WI38 (cell line): ENCODE measurements at regions not wholly inside any gene's neighbourhood (a gene's known extent, or its start where the extent isn't known, plus 50 kb on each side); places are given as distances from the start of the nearest gene placed in this dataset.

Experiments used
- H3K4me3 ChIP-seq: 2 replicates; pipeline ENCODE4 v1.5.1; 2011; ENCODE audit warnings: low read depth, mild to moderate bottlenecking, control low read depth, low read length
- TF ChIP-seq, protein P1 (sequence below): IDR thresholded peaks from 2 replicates; pipeline ENCODE4 v1.5.1; 2012; ENCODE audit warnings: low read depth, mild to moderate bottlenecking, control low read depth, low read length

DNA sequence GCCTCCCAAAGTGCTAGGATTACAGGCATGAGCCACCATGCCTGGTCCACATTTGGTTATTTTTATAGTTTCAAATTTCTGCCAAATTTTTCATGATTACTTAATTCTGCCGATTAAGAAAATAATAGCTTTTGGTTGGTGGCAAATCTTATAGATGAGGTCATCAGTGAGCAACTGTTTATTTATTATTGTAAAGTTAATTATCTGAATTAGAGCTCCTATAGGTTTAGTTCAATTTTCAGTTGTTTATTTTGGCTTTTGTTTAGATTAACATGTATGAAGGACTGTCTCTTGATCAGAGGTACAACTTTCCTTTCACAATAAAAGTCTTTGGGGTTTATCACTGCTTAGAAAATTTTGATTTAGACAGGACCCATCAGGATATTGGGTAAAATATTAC is 262.2 kb downstream of the SLC7A11 start:
- TF ChIP-seq, protein P1, sequence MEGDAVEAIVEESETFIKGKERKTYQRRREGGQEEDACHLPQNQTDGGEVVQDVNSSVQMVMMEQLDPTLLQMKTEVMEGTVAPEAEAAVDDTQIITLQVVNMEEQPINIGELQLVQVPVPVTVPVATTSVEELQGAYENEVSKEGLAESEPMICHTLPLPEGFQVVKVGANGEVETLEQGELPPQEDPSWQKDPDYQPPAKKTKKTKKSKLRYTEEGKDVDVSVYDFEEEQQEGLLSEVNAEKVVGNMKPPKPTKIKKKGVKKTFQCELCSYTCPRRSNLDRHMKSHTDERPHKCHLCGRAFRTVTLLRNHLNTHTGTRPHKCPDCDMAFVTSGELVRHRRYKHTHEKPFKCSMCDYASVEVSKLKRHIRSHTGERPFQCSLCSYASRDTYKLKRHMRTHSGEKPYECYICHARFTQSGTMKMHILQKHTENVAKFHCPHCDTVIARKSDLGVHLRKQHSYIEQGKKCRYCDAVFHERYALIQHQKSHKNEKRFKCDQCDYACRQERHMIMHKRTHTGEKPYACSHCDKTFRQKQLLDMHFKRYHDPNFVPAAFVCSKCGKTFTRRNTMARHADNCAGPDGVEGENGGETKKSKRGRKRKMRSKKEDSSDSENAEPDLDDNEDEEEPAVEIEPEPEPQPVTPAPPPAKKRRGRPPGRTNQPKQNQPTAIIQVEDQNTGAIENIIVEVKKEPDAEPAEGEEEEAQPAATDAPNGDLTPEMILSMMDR, result no peak
- H3K4me3 ChIP-seq, result no peak overlapping the region

DNA sequence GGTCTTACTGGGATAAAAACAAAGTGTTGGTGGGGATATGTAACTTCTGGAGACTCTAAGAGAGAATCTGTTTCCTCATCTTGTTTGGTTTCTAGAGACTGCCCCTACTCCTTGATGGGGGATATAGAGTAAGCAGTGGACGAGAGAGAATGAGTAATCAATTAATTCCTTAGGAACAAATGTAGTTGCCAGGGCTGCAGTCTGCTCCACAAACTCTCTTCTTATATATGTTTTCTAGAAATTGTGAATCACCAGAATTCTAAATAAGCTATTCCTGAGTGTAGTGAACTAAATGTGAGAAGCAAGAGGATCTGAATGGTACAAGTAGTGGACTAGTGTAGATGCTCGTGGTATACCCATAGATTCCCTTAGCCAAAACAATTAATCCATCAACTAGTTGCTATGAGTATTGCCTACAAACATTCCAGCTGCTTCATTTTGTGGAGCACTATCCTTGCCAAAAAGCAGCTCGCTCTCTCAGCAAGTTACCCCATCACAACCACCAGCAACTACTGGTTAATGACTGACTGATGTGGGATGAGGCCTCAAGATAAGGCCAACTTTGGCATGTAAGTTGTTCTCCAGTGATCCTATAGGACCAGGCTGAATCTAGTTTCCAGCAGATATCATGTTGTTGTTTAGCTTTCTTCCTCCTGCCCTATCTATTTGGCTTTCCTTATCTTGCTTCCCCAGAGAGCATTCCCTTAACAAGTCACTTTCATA is 273.0 kb downstream of the SLC7A11 start:
- TF ChIP-seq, protein P1, result no peak
- no peak overlapping the region for H3K4me3 ChIP-seq

DNA sequence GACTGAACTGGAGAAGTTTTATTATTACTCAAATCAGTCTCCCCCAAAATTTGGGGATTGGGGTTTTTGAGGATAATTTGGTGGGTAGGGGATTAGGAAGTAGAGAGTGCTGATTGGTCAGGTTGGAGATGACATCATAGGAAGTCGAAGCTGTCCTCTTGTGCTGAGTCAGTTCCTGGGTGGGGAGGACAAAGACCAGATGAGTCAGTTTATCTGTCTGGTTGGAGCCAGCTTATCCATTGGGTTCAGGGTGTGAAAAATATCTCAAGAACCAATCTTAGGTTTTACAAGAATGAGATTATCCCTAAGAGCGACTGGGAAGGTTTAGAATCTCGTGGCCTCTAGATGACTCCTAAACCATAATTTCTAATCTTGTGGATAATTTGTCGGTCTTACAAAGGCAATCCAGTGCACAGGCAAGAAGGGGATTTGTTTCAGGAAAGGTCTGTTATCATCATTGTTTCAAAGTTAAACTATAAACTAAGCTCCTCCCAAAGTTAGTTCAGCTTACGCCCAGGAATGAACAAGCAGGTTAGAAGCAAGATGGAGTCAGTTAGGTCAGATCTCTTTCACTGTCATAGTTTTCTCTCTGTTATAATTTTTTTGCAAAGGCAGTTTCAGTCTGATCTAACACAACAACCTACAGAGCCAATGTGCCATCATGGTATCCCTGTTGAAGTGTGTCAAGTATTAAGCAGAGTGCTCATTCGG is 274.5 kb downstream of the SLC7A11 start:
- H3K4me3 ChIP-seq, result no peak overlapping the region
- TF ChIP-seq, protein P1, result no peak

DNA sequence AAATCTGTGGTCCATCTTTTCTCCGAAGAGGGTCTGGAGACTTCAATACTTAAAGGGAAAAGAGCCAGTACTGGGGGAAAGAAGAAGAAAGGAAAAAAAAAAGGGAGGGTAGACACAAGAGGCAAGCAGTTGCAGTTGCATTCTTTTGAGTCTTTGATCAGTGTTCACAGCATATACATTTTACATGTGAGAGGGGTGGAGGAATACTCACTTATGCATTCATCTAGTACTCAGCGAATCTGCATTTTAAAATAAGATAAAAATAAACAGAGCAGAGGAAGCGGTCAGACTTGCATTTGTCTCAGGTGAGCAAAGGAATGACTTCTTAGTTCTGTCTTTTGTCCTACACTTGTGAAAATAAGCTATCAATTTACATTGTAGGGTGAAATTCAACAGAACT is 275.6 kb downstream of the SLC7A11 start:
- H3K4me3 ChIP-seq, result no peak overlapping the region
- TF ChIP-seq, protein P1, result no peak

DNA sequence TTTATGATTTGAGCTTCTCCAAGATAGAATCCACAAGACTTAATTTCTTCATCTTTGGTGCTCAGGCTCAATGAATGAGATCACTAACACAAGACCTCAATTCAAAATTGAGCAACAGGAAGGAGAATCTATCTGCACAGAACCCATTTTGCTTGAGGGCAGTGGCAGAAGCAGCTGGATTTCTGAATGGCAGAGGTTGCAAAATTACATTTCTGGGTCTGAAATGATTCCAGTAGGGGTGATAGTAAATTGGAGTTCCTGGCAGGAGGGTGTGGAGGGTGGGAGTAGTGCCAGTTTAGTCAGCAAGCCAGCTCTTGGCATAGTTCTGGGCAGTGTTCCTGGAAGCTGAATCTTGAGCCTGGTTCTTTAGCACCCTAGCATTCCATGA is 281.1 kb downstream of the SLC7A11 start:
- no peak overlapping the region for H3K4me3 ChIP-seq
- TF ChIP-seq, protein P1, result no peak

DNA sequence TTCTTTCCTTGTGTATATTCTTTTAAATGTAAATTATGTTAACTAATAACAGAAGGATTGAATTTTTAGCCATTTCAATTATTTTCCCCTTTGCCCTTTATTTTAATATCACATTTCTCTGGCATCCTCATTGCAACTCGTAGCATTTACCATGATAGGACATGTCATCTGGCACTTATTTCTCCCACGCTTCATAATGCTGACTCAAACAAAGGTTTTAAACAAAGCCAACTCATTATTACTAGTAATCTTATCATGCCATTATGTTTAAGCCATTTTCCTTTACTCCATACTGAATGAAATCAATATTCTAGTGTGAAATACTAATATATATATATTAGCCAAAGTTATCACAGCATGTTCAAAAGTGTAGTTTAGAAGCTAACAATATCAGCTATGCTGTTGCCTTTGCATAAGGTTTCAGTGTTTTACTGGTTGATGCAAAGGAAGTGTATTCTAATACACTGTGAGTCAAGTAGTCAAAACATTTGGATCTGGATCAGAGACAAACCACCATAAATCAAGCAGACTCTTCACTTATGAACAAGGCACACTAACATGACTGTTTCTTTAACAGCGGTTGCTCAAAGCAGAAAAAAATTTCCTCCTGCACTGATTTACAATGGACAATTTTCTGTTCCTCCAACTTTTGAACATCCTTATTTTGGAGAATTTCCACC is 281.6 kb downstream of the SLC7A11 start:
- no peak overlapping the region for H3K4me3 ChIP-seq
- TF ChIP-seq, protein P1, result no peak

DNA sequence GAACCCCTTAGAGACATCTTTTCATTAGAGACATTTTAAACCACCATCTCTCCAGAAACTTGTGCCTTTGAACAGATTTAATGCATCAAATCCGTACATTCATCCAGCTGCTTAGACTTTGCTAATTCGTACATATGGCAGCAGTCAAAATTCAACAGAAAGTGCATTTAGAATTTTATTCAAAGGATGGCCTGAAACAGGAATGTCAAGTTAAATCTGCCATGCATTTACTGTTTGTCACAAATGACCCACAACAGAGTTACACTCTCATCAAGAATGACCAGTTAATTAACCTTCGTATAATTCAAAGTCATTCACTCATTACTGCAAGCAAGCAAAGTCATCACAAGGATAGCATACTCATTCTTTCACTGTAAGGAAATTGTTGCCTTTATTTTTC is 284.3 kb downstream of the SLC7A11 start:
- H3K4me3 ChIP-seq, result no peak overlapping the region
- TF ChIP-seq, protein P1, result no peak
